Right lung (tissue), 2 donors: ENCODE measurements at regions not wholly inside any gene's neighbourhood (a gene's known extent, or its start where the extent isn't known, plus 50 kb on each side); places are given as distances from the start of the nearest gene placed in this dataset.
"Not testable (repeated sequence)": the region's sequence is repeated elsewhere in the genome, so short reads cannot be mapped to it uniquely, and the experiment has no call there.

Source experiments
- DNase-seq, 2 donors: peaks; one replicate each; pipeline ENCODE4 v3.0.0-alpha.2; 2013

DNA sequence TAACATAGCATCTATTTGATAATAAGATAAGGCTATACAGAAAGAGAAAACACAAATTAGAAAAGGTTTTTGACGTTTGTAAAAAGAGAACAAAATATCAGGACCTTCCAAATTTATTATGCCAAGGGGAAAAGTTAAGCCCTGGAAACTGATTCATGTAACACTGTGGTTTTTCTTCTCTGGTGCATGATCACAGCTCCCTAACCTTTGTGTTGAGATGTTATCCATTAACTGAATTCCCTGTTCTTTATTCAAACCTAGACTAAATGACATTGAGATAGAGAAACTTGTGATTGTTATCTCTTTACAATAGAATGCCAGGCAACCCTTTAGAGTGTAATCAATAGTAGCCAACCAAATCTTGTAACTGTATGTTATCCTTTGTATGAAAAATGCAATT is 141.5 kb upstream of the NRG3 start:
- no peak for DNase-seq

GRCh38 chr10:81735167-81735566 is 139.8 kb upstream of the NRG3 start:
- not testable (repeated sequence) for DNase-seq

GRCh38 chr10:81759111-81759510 is 115.9 kb upstream of the NRG3 start:
- no peak for DNase-seq

- DNase-seq, result no peak
Measured at GRCh38 chr10:81784111-81784597, 90.8 kb upstream of the NRG3 start.

- DNase-seq, result no peak
Measured at GRCh38 chr10:81792729-81793128, 82.3 kb upstream of the NRG3 start.

DNA sequence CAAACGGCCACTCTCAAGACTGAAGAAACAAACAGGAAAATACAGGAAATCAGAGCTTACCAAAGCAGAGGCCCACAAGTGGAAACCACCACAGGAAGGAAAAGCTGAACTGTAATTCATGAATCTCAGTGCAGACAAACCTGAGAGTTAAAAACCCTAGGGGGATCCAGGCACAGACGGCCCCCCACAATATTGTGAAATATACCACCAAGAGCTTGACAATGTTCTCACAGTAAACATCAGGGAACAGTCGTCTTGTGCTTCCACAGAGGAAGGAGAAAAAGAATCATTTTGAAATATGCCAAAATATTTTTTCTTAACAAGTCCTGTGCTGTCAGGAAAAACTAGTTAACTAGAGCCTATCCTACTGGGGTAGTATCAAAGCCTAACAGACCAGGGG is 68.2 kb upstream of the NRG3 start:
- no peak for DNase-seq

DNA sequence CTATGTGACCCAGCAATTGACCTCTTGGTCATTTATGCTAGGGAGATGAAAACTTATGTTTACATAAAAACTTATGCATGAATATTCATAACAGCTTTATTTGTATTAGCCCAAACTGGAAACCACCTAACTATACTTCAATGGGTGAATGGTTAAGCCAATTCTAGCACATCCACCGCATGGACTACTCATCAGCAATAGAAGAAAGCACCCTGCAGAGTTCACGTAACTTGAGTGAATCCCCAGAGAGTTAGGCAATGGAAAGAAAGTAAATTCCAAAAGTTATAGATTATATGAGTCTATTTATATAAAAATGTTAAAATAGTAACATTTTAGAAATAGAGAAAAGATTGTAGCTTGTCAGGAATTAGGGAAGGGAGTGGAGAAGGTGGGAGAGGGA is 60.2 kb upstream of the NRG3 start:
- DNase-seq, result no peak

DNA sequence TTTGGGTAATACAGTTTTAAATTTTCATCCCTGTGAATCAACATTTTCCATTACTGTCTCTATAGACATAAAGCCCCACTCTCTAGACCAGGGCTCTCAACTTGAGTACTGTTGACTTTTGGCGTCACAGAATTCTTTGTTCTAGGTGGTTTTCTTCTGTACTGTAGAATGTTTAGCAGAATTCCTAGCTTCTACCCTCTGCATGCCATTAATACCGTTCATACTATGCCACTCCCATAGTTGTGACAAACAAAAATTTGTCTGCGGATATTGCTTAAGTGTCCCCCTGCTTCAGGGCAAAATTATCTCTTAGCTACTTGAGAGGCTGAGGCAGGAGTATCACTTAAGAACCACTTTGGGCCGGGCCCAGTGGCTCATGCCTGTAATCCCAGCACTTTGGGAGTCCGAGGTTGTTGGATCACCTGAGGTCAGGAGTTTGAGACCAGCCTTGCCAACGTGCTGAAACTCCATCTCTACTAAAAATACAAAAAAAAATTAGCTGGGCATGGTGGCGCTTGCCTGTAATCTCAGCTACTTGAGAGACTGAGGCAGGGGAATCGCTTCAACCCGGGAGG is 57.3 kb upstream of the NRG3 start:
- peak; percentile 8 to 11 for DNase-seq

DNA sequence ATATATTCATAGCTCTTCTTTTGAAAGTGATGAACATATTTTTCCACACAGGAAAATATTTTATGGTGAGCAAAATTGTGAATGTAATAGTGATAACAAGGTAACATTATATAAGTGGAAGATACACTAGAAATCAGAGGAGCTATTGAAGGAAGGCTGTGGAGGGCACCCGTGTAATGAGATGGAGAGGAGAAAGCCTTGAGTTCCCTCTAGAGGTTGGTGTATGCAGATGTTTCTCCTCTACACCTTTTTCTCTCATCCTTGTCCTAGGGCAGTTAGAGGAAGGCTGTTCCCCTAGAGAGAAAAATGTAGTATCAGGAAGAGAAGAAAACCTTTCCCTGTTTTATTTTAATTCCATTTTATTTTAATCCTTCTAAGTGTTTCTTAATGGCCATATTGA is 54.6 kb upstream of the NRG3 start:
- no peak for DNase-seq
